ENCODE measurements at regions not wholly inside any gene's neighbourhood (a gene's known extent, or its start where the extent isn't known, plus 50 kb on each side); places are given as distances from the start of the nearest gene placed in this dataset.

- no peak overlapping the region for H3K27ac Mint-ChIP-seq
- no peaks in the 10 kb centered on the region for H3K4me1 Mint-ChIP-seq
- DNase-seq, result no peak
- ChIA-PET POLR2A (no interaction called here), CTCF (no interaction called here)
- H3K4me3 Mint-ChIP-seq, result no peak overlapping the region
- no peaks in the 10 kb centered on the region for H3K27me3 Mint-ChIP-seq
- H3K36me3 Mint-ChIP-seq (ENCODE audit: low read depth), result no peaks in the 10 kb centered on the region
- H3K9me3 Mint-ChIP-seq, result no peaks in the 10 kb centered on the region
These were observed 498.8 kb upstream of the TCF4 start for GRCh38 chr18:56086786-56087185.

GRCh38 chr18:56086176-56086575 lies 498.2 kb upstream of the TCF4 start:
- H3K36me3 Mint-ChIP-seq (ENCODE audit: low read depth), result no peaks in the 10 kb centered on the region
- no peaks in the 10 kb centered on the region for H3K4me1 Mint-ChIP-seq
- POLR2A ChIA-PET, result no interaction called here
- no peaks in the 10 kb centered on the region for H3K9me3 Mint-ChIP-seq
- no peak overlapping the region for H3K4me3 Mint-ChIP-seq
- no peaks in the 10 kb centered on the region for H3K27me3 Mint-ChIP-seq
- CTCF ChIA-PET, result no interaction called here
- DNase-seq, result no peak
- no peak overlapping the region for H3K27ac Mint-ChIP-seq

- H3K27me3 Mint-ChIP-seq, result no peaks in the 10 kb centered on the region
- no peak overlapping the region for H3K27ac Mint-ChIP-seq
- H3K4me1 Mint-ChIP-seq, result no peaks in the 10 kb centered on the region
- no peak overlapping the region for H3K4me3 Mint-ChIP-seq
- CTCF ChIA-PET, result no interaction called here
- no peak for DNase-seq
- H3K36me3 Mint-ChIP-seq (ENCODE audit: low read depth), result no peaks in the 10 kb centered on the region
- POLR2A ChIA-PET, result no interaction called here
- no peaks in the 10 kb centered on the region for H3K9me3 Mint-ChIP-seq
These were observed 497.6 kb upstream of the TCF4 start for GRCh38 chr18:56085551-56085950.

GRCh38 chr18:56083523-56084287 lies 495.7 kb upstream of the TCF4 start:
- no peaks in the 10 kb centered on the region for H3K36me3 Mint-ChIP-seq (ENCODE audit: low read depth)
- H3K4me3 Mint-ChIP-seq, result no peak overlapping the region
- H3K27ac Mint-ChIP-seq, result no peak overlapping the region
- H3K27me3 Mint-ChIP-seq, result no peaks in the 10 kb centered on the region
- H3K9me3 Mint-ChIP-seq, result no peaks in the 10 kb centered on the region
- H3K4me1 Mint-ChIP-seq, result no peaks in the 10 kb centered on the region
- ChIA-PET CTCF (no interaction called here), POLR2A (no interaction called here)
- DNase-seq, result no peak

- no peak overlapping the region for H3K27ac Mint-ChIP-seq
- ChIA-PET POLR2A (no interaction called here), CTCF (no interaction called here)
- H3K36me3 Mint-ChIP-seq (ENCODE audit: low read depth), result no peaks in the 10 kb centered on the region
- no peak for DNase-seq
- H3K9me3 Mint-ChIP-seq, result no peaks in the 10 kb centered on the region
- no peak overlapping the region for H3K4me3 Mint-ChIP-seq
- H3K4me1 Mint-ChIP-seq, result no peaks in the 10 kb centered on the region
- no peaks in the 10 kb centered on the region for H3K27me3 Mint-ChIP-seq
These were observed 495.1 kb upstream of the TCF4 start for GRCh38 chr18:56083097-56083521.

GRCh38 chr18:56076723-56077122 lies 488.7 kb upstream of the TCF4 start:
- Mint-ChIP-seq H3K4me1 (no peaks in the 10 kb centered on the region), H3K36me3 (ENCODE audit: low read depth) (no peaks in the 10 kb centered on the region), H3K4me3 (no peak overlapping the region), H3K27ac (no peak overlapping the region), H3K9me3 (peaks cover 6% of the 10 kb centered on the region), H3K27me3 (no peaks in the 10 kb centered on the region)
- no peak for DNase-seq
- ChIA-PET CTCF (no interaction called here), POLR2A (no interaction called here)

- H3K36me3 Mint-ChIP-seq (ENCODE audit: low read depth), result no peaks in the 10 kb centered on the region
- ChIA-PET CTCF (no interaction called here), POLR2A (no interaction called here)
- no peak for DNase-seq
- H3K27me3 Mint-ChIP-seq, result no peaks in the 10 kb centered on the region
- no peak overlapping the region for H3K27ac Mint-ChIP-seq
- H3K4me3 Mint-ChIP-seq, result no peak overlapping the region
- H3K4me1 Mint-ChIP-seq, result no peaks in the 10 kb centered on the region
- no peaks in the 10 kb centered on the region for H3K9me3 Mint-ChIP-seq
These were observed 480.7 kb upstream of the TCF4 start for GRCh38 chr18:56068701-56069100.

- CTCF ChIA-PET, result no interaction called here
- POLR2A ChIA-PET, result no interaction called here
- H3K4me1 Mint-ChIP-seq, result no peaks in the 10 kb centered on the region
- no peaks in the 10 kb centered on the region for H3K36me3 Mint-ChIP-seq (ENCODE audit: low read depth)
- DNase-seq, result no peak
- no peak overlapping the region for H3K4me3 Mint-ChIP-seq
- H3K27me3 Mint-ChIP-seq, result no peaks in the 10 kb centered on the region
- H3K27ac Mint-ChIP-seq, result no peak overlapping the region
- no peaks in the 10 kb centered on the region for H3K9me3 Mint-ChIP-seq
These were observed 480.1 kb upstream of the TCF4 start for GRCh38 chr18:56067969-56068671.

- CTCF ChIA-PET, result no interaction called here
These were observed 479.4 kb upstream of the TCF4 start for GRCh38 chr18:56067214-56067894.

GRCh38 chr18:56066524-56067213 lies 478.7 kb upstream of the TCF4 start:
- CTCF ChIA-PET, result no interaction called here
- no peaks in the 10 kb centered on the region for H3K4me1 Mint-ChIP-seq

More at GRCh38 chr18:56067214-56067894, 479.4 kb upstream of the TCF4 start:
- no peak overlapping the region for H3K4me3 Mint-ChIP-seq
- no peak for DNase-seq
- POLR2A ChIA-PET, result no interaction called here
- no peaks in the 10 kb centered on the region for H3K27me3 Mint-ChIP-seq
- H3K36me3 Mint-ChIP-seq (ENCODE audit: low read depth), result no peaks in the 10 kb centered on the region
- no peak overlapping the region for H3K27ac Mint-ChIP-seq
- H3K4me1 Mint-ChIP-seq, result no peaks in the 10 kb centered on the region
- H3K9me3 Mint-ChIP-seq, result no peaks in the 10 kb centered on the region

GRCh38 chr18:56065086-56065485 lies 477.1 kb upstream of the TCF4 start:
- ChIA-PET CTCF (no interaction called here), POLR2A (no interaction called here)
- H3K36me3 Mint-ChIP-seq (ENCODE audit: low read depth), result no peaks in the 10 kb centered on the region
- no peak for DNase-seq
- no peak overlapping the region for H3K4me3 Mint-ChIP-seq
- no peaks in the 10 kb centered on the region for H3K27me3 Mint-ChIP-seq
- H3K27ac Mint-ChIP-seq, result no peak overlapping the region
- H3K4me1 Mint-ChIP-seq, result no peaks in the 10 kb centered on the region
- no peaks in the 10 kb centered on the region for H3K9me3 Mint-ChIP-seq

More at GRCh38 chr18:56066524-56067213, 478.7 kb upstream of the TCF4 start:
- Mint-ChIP-seq H3K4me3 (no peak overlapping the region), H3K36me3 (ENCODE audit: low read depth) (no peaks in the 10 kb centered on the region), H3K27ac (no peak overlapping the region), H3K27me3 (no peaks in the 10 kb centered on the region), H3K9me3 (no peaks in the 10 kb centered on the region)
- DNase-seq, result no peak
- POLR2A ChIA-PET, result no interaction called here

- Mint-ChIP-seq H3K4me1 (no peaks in the 10 kb centered on the region), H3K36me3 (ENCODE audit: low read depth) (no peaks in the 10 kb centered on the region), H3K27me3 (no peaks in the 10 kb centered on the region), H3K4me3 (no peak overlapping the region), H3K9me3 (no peaks in the 10 kb centered on the region), H3K27ac (no peak overlapping the region)
- POLR2A ChIA-PET, result no interaction called here
- CTCF ChIA-PET, result no interaction called here
- no peak for DNase-seq
These were observed 474.9 kb upstream of the TCF4 start for GRCh38 chr18:56062931-56063330.

GRCh38 chr18:56060967-56061541 lies 473.1 kb upstream of the TCF4 start:
- no peak overlapping the region for H3K27ac Mint-ChIP-seq
- H3K36me3 Mint-ChIP-seq (ENCODE audit: low read depth), result no peaks in the 10 kb centered on the region
- no peak for DNase-seq
- no peaks in the 10 kb centered on the region for H3K4me1 Mint-ChIP-seq
- no peaks in the 10 kb centered on the region for H3K9me3 Mint-ChIP-seq
- POLR2A ChIA-PET, result no interaction called here
- CTCF ChIA-PET, result no interaction called here
- no peak overlapping the region for H3K4me3 Mint-ChIP-seq
- H3K27me3 Mint-ChIP-seq, result no peaks in the 10 kb centered on the region
